WTC11 (cell line): ENCODE measurements at regions not wholly inside any gene's neighbourhood (a gene's known extent, or its start where the extent isn't known, plus 50 kb on each side); places are given as distances from the start of the nearest gene placed in this dataset.

ENCODE experiments used
- ATAC-seq: fragments of 200-7000 bp; cut with Tn5 transposase; 2 replicates; pipeline ENCODE4 v1.10.0; 2021; ENCODE audit warnings: mild to moderate bottlenecking, moderate library complexity
- CTCF ChIA-PET: fragments of 300-600 bp; sonication (Branson Sonifier 250); formaldehyde crosslinking; loops from one replicate; lab custom pipeline; 2021; ENCODE audit warnings: antibody characterized with exemption; lab: Charles Lee
- POLR2A ChIA-PET: fragments of 350-600 bp; sonication (Branson Sonifier 250); formaldehyde crosslinking; loops from one replicate; lab custom pipeline; 2021; ENCODE audit warnings: antibody characterized with exemption; lab: Charles Lee
- DNase-seq: peaks from one replicate; pipeline ENCODE4 v3.0.0; 2021; ENCODE audit warnings: low spot score
- H3K27ac Mint-ChIP-seq: 2 replicates; pipeline ENCODE4 v1.8.0; 2021; ENCODE audit warnings: mixed read lengths
- H3K27me3 Mint-ChIP-seq: 2 replicates; pipeline ENCODE4 v1.8.0; 2021; ENCODE audit warnings: low read depth, mild to moderate bottlenecking, moderate library complexity, mixed read lengths
- H3K36me3 Mint-ChIP-seq: 2 replicates; pipeline ENCODE4 v1.8.0; 2021; ENCODE audit warnings: mixed read lengths
- H3K4me1 Mint-ChIP-seq: 2 replicates; pipeline ENCODE4 v1.8.0; 2022; ENCODE audit warnings: mixed read lengths
- H3K4me3 Mint-ChIP-seq: 2 replicates; pipeline ENCODE4 v1.8.0; 2021; ENCODE audit warnings: mild to moderate bottlenecking, moderate library complexity, mixed read lengths
- H3K9me3 Mint-ChIP-seq: 2 replicates; pipeline ENCODE4 v1.8.0; 2021; ENCODE audit warnings: mixed read lengths
- ATF3 ChIP-seq: sonication (generic); formaldehyde crosslinking; conservative IDR thresholded peaks from 2 replicates; pipeline ENCODE4 v1.8.1; 2022; ENCODE audit warnings: mild to moderate bottlenecking, missing genetic modification reagents
- CREB1 ChIP-seq: sonication (generic); formaldehyde crosslinking; IDR thresholded peaks from 2 replicates; pipeline ENCODE4 v1.8.0; 2023; ENCODE audit warnings: mild to moderate bottlenecking, missing genetic modification reagents
- EMX1 ChIP-seq: fragments of 250-450 bp; sonication (Bioruptor Pico); IDR thresholded peaks from 2 replicates; pipeline ENCODE4 v1.8.0; 2021; ENCODE audit warnings: mild to moderate bottlenecking
- FOXJ3 ChIP-seq: sonication (generic); formaldehyde crosslinking; IDR thresholded peaks from 2 replicates; pipeline ENCODE4 v1.9.0; 2021; ENCODE audit warnings: missing genetic modification reagents, mild to moderate bottlenecking, borderline replicate concordance
- FOXK1 ChIP-seq: sonication (generic); formaldehyde crosslinking; IDR thresholded peaks from 2 replicates; pipeline ENCODE4 v1.8.0; 2022; ENCODE audit warnings: mild to moderate bottlenecking, moderate library complexity, missing genetic modification reagents
- GTF2I ChIP-seq: fragments of 250-450 bp; sonication (Bioruptor Pico); conservative IDR thresholded peaks from 2 replicates; pipeline ENCODE4 v1.4.0; 2021; ENCODE audit warnings: mild to moderate bottlenecking
- HMGA2 ChIP-seq: fragments of 250-450 bp; sonication (Bioruptor Pico); IDR thresholded peaks from 2 replicates; pipeline ENCODE4 v1.4.0; 2021; ENCODE audit warnings: mild to moderate bottlenecking, moderate library complexity
- MXD4 ChIP-seq: fragments of 250-450 bp; sonication (Bioruptor Pico); IDR thresholded peaks from 2 replicates; pipeline ENCODE4 v1.8.0; 2021; ENCODE audit warnings: mild to moderate bottlenecking, moderate library complexity, borderline replicate concordance
- OVOL2 ChIP-seq: fragments of 250-450 bp; sonication (Bioruptor Pico); IDR thresholded peaks from 2 replicates; pipeline ENCODE4 v1.9.0; 2021; ENCODE audit warnings: mild to moderate bottlenecking, borderline replicate concordance
- RELA ChIP-seq: sonication (generic); formaldehyde crosslinking; IDR thresholded peaks from 2 replicates; pipeline ENCODE4 v1.8.1; 2022; ENCODE audit warnings: missing genetic modification reagents, mild to moderate bottlenecking, borderline replicate concordance
- SMAD4 ChIP-seq: sonication (generic); formaldehyde crosslinking; IDR thresholded peaks from 2 replicates; pipeline ENCODE4 v1.8.0; 2022; ENCODE audit warnings: mild to moderate bottlenecking, missing genetic modification reagents
- SOX15 ChIP-seq: fragments of 250-450 bp; sonication (Bioruptor Pico); IDR thresholded peaks from 2 replicates; pipeline ENCODE4 v1.9.0; 2021; ENCODE audit warnings: mild to moderate bottlenecking
- SP1 ChIP-seq: sonication (generic); formaldehyde crosslinking; conservative IDR thresholded peaks from 2 replicates; pipeline ENCODE4 v1.8.1; 2022; ENCODE audit warnings: missing genetic modification reagents
- TCF7 ChIP-seq: sonication (generic); formaldehyde crosslinking; IDR thresholded peaks from 2 replicates; pipeline ENCODE4 v1.8.0; 2022; ENCODE audit warnings: mild to moderate bottlenecking, low read depth, missing genetic modification reagents, moderate library complexity
- USF1 ChIP-seq: sonication (generic); formaldehyde crosslinking; IDR thresholded peaks from 2 replicates; pipeline ENCODE4 v1.8.0; 2022; ENCODE audit warnings: mild to moderate bottlenecking, missing genetic modification reagents
- ZBTB21 ChIP-seq: sonication (generic); formaldehyde crosslinking; IDR thresholded peaks from 2 replicates; pipeline ENCODE4 v1.8.1; 2023; ENCODE audit warnings: mild to moderate bottlenecking, missing genetic modification reagents, borderline replicate concordance
- ZNF232 ChIP-seq: sonication (generic); formaldehyde crosslinking; IDR thresholded peaks from 2 replicates; pipeline ENCODE4 v1.8.0; 2022; ENCODE audit warnings: mild to moderate bottlenecking, missing genetic modification reagents
- ZNF263 ChIP-seq: sonication (generic); formaldehyde crosslinking; IDR thresholded peaks from 2 replicates; pipeline ENCODE4 v1.8.1; 2022; ENCODE audit warnings: low read depth, mild to moderate bottlenecking, moderate library complexity, missing genetic modification reagents
- ZNF317 ChIP-seq: sonication (generic); formaldehyde crosslinking; IDR thresholded peaks from 2 replicates; pipeline ENCODE4 v1.8.1; 2023; ENCODE audit warnings: low read depth, mild to moderate bottlenecking, moderate library complexity, missing genetic modification reagents, borderline replicate concordance
- ZNF416 ChIP-seq: fragments of 250-450 bp; sonication (Bioruptor Pico); IDR thresholded peaks from 2 replicates; pipeline ENCODE4 v1.9.0; 2021; ENCODE audit warnings: mild to moderate bottlenecking, inconsistent platforms
- TF ChIP-seq, protein P1 (sequence below): sonication (generic); formaldehyde crosslinking; IDR thresholded peaks from 2 replicates; pipeline ENCODE4 v1.8.1; 2023; ENCODE audit warnings: mild to moderate bottlenecking, missing genetic modification reagents
- TF ChIP-seq, protein P2 (sequence below): sonication (generic); formaldehyde crosslinking; IDR thresholded peaks from 2 replicates; pipeline ENCODE4 v1.8.1; 2023; ENCODE audit warnings: mild to moderate bottlenecking, missing genetic modification reagents, borderline replicate concordance
- TF ChIP-seq, protein P3 (sequence below): sonication (generic); formaldehyde crosslinking; IDR thresholded peaks from 2 replicates; pipeline ENCODE4 v1.8.1; 2023; ENCODE audit warnings: mild to moderate bottlenecking, missing genetic modification reagents, moderate library complexity
- TF ChIP-seq, protein P4 (sequence below): fragments of 250-450 bp; sonication (Bioruptor Pico); IDR thresholded peaks from 2 replicates; pipeline ENCODE4 v1.9.0; 2021; ENCODE audit warnings: mild to moderate bottlenecking
- TF ChIP-seq, protein P5 (sequence below): sonication (generic); formaldehyde crosslinking; IDR thresholded peaks from 2 replicates; pipeline ENCODE4 v1.8.1; 2022; ENCODE audit warnings: mild to moderate bottlenecking, missing genetic modification reagents, moderate library complexity, borderline replicate concordance

- no peak for ATAC-seq
- H3K4me1 Mint-ChIP-seq, result no peaks in the 10 kb centered on the region
- no peak overlapping the region for H3K4me3 Mint-ChIP-seq
- CTCF ChIA-PET, result no interaction called here
- POLR2A ChIA-PET, result no interaction called here
- H3K36me3 Mint-ChIP-seq, result no peaks in the 10 kb centered on the region
- H3K27ac Mint-ChIP-seq, result no peak overlapping the region
- H3K9me3 Mint-ChIP-seq, result 0 out of 2 replicates have a peak, but pooled peaks cover 3% of the 10 kb centered on the region
- no peaks in the 10 kb centered on the region for H3K27me3 Mint-ChIP-seq
- TF ChIP-seq ZNF232 (CRISPR knock-in tag) (no peak), ZNF416 (CRISPR knock-in tag) (no peak), EMX1 (CRISPR knock-in tag) (no peak), SOX15 (CRISPR knock-in tag) (no peak), FOXK1 (CRISPR knock-in tag) (no peak), ZNF263 (no peak), ZBTB21 (no peak)
- TF ChIP-seq, all 79 proteins: peak for 0
- DNase-seq, result no peak
Measured at GRCh38 chr13:81184556-81185265, 843.8 kb upstream of the SPRY2 start.

DNA sequence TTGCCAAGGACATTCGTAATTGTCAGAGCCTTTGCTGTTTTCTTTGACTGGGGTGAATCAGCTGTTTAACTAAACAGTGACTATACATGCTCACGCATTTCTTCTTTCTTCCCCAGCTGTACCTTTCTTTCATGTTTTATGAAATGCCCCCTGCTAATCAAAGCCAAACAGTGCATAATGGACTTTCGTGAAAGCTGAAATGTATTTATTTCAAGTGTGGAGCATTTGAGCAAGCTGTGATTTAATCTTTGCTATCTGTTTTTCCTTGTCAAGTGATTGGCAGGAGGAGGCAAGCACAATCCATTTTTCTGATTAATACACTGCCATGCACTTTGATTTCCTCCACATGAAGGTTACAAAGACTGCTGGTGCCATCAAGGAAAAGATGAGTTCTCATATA lies 831.7 kb upstream of the SPRY2 start:
- no peaks in the 10 kb centered on the region for H3K9me3 Mint-ChIP-seq
- ChIA-PET CTCF (interaction anchor here (0.9 to 1.7 kb wide), 2 partner anchors 785 to 814 kb away, joined by 3 to 7 read pairs; no protein-coding TSS in a partner anchor), POLR2A (no interaction called here)
- H3K27me3 Mint-ChIP-seq, result no peaks in the 10 kb centered on the region
- no peaks in the 10 kb centered on the region for H3K36me3 Mint-ChIP-seq
- TF ChIP-seq RELA (CRISPR knock-in tag), result no peak
- TF ChIP-seq SP1, result no peak
- no peak for TF ChIP-seq ATF3 (CRISPR knock-in tag)
- TF ChIP-seq FOXJ3, result no peak
- TF ChIP-seq ZNF317 (CRISPR knock-in tag), result no peak
- TF ChIP-seq, protein P1, sequence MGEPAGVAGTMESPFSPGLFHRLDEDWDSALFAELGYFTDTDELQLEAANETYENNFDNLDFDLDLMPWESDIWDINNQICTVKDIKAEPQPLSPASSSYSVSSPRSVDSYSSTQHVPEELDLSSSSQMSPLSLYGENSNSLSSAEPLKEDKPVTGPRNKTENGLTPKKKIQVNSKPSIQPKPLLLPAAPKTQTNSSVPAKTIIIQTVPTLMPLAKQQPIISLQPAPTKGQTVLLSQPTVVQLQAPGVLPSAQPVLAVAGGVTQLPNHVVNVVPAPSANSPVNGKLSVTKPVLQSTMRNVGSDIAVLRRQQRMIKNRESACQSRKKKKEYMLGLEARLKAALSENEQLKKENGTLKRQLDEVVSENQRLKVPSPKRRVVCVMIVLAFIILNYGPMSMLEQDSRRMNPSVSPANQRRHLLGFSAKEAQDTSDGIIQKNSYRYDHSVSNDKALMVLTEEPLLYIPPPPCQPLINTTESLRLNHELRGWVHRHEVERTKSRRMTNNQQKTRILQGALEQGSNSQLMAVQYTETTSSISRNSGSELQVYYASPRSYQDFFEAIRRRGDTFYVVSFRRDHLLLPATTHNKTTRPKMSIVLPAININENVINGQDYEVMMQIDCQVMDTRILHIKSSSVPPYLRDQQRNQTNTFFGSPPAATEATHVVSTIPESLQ (CRISPR knock-in tag), result no peak
- TF ChIP-seq, protein P2, sequence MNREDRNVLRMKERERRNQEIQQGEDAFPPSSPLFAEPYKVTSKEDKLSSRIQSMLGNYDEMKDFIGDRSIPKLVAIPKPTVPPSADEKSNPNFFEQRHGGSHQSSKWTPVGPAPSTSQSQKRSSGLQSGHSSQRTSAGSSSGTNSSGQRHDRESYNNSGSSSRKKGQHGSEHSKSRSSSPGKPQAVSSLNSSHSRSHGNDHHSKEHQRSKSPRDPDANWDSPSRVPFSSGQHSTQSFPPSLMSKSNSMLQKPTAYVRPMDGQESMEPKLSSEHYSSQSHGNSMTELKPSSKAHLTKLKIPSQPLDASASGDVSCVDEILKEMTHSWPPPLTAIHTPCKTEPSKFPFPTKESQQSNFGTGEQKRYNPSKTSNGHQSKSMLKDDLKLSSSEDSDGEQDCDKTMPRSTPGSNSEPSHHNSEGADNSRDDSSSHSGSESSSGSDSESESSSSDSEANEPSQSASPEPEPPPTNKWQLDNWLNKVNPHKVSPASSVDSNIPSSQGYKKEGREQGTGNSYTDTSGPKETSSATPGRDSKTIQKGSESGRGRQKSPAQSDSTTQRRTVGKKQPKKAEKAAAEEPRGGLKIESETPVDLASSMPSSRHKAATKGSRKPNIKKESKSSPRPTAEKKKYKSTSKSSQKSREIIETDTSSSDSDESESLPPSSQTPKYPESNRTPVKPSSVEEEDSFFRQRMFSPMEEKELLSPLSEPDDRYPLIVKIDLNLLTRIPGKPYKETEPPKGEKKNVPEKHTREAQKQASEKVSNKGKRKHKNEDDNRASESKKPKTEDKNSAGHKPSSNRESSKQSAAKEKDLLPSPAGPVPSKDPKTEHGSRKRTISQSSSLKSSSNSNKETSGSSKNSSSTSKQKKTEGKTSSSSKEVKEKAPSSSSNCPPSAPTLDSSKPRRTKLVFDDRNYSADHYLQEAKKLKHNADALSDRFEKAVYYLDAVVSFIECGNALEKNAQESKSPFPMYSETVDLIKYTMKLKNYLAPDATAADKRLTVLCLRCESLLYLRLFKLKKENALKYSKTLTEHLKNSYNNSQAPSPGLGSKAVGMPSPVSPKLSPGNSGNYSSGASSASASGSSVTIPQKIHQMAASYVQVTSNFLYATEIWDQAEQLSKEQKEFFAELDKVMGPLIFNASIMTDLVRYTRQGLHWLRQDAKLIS (CRISPR knock-in tag), result no peak
- no peak for TF ChIP-seq GTF2I (CRISPR knock-in tag)
- TF ChIP-seq ZNF416 (CRISPR knock-in tag), result no peak
- no peak for TF ChIP-seq USF1 (CRISPR knock-in tag)
- TF ChIP-seq, protein P3, sequence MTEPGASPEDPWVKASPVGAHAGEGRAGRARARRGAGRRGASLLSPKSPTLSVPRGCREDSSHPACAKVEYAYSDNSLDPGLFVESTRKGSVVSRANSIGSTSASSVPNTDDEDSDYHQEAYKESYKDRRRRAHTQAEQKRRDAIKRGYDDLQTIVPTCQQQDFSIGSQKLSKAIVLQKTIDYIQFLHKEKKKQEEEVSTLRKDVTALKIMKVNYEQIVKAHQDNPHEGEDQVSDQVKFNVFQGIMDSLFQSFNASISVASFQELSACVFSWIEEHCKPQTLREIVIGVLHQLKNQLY (CRISPR knock-in tag), result no peak
- TF ChIP-seq SMAD4 (CRISPR knock-in tag), result no peak
- TF ChIP-seq, protein P4, sequence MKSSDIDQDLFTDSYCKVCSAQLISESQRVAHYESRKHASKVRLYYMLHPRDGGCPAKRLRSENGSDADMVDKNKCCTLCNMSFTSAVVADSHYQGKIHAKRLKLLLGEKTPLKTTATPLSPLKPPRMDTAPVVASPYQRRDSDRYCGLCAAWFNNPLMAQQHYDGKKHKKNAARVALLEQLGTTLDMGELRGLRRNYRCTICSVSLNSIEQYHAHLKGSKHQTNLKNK, result no peak
- no peak for TF ChIP-seq OVOL2 (CRISPR knock-in tag)
- no peak for TF ChIP-seq ZBTB21
- TF ChIP-seq, protein P5, sequence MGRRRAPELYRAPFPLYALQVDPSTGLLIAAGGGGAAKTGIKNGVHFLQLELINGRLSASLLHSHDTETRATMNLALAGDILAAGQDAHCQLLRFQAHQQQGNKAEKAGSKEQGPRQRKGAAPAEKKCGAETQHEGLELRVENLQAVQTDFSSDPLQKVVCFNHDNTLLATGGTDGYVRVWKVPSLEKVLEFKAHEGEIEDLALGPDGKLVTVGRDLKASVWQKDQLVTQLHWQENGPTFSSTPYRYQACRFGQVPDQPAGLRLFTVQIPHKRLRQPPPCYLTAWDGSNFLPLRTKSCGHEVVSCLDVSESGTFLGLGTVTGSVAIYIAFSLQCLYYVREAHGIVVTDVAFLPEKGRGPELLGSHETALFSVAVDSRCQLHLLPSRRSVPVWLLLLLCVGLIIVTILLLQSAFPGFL, result no peak
- TF ChIP-seq MXD4, result no peak
- TF ChIP-seq TCF7 (CRISPR knock-in tag), result no peak
- TF ChIP-seq HMGA2 (CRISPR knock-in tag), result no peak
- TF ChIP-seq CREB1, result no peak
- ATAC-seq (no peak), DNase-seq (no peak)
- peaks cover 9% of the 10 kb centered on the region for H3K4me1 Mint-ChIP-seq
- H3K4me3 Mint-ChIP-seq, result no peak overlapping the region
- H3K27ac Mint-ChIP-seq, result no peak overlapping the region
